Glomerular endothelial cell (primary cell): ENCODE measurements at regions not wholly inside any gene's neighbourhood (a gene's known extent, or its start where the extent isn't known, plus 50 kb on each side); places are given as distances from the start of the nearest gene placed in this dataset.
"Not testable (repeated sequence)": the region's sequence is repeated elsewhere in the genome, so short reads cannot be mapped to it uniquely, and the experiment has no call there.

Experiments
- DNase-seq: peaks from one replicate; pipeline ENCODE4 v3.0.0-alpha.2; 2011; ENCODE audit warnings: low read depth, low spot score; ENCODE audit errors: extremely low read depth

GRCh38 chrX:140087875-140088274 is 122.6 kb upstream of the CXorf66 start:
- no peak for DNase-seq

GRCh38 chrX:140086691-140087090 is 121.4 kb upstream of the CXorf66 start:
- DNase-seq: no peak

- DNase-seq: not testable (repeated sequence)
Observed at GRCh38 chrX:140074851-140075250, 109.5 kb upstream of the CXorf66 start.

DNA sequence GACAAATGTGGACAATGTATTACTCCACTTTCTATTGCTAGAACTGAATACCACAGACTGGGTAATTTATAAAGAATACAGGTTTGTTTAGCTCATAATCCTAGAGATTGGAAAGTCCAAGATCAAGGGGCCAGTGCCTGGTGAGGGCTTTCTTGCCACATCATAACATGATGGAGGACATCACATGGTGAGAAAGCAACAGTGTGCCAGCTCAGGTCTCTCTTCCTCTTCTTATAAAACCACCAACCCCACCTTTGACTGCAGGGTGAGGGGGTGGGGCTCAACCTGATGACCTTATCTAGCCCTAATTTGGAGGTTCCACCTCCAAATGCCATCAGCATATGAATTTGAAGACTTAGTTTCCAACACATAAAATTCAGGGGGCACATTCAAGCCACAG is 105.7 kb upstream of the CXorf66 start:
- no peak for DNase-seq

DNA sequence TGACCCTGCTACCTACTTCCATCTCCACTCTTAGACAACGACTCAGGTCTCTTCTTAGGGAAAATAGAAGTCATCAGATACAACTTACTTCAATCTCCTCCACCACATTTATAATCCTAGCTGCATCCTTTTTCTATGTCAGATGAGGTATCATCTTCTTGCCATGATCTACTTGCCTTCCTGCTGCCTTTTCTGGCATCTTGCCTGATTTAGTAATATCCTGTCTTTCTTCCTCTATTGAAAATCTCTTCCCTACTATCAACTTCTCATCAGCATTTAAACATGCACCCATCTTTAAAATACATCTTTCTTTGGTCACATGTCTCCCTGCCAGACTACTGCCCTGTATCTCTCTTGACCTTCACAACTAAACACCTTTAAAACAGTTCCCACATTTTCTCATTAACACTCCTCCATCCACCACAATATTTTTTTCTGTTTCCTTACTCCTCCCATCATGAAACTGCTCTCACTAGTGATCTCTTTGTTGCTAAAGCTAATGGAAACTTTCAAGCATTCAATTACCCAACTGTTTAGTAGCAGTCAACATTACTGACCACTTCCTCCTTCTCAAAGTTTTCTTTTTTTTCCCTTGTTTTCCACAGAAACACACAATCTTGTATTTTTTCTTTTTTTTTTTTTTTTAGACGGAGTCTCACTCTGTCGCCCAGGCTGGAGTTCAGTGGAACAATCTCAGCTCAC is 100.8 kb upstream of the CXorf66 start:
- DNase-seq: no peak

GRCh38 chrX:140064993-140065392 is 99.7 kb upstream of the CXorf66 start:
- no peak for DNase-seq

DNA sequence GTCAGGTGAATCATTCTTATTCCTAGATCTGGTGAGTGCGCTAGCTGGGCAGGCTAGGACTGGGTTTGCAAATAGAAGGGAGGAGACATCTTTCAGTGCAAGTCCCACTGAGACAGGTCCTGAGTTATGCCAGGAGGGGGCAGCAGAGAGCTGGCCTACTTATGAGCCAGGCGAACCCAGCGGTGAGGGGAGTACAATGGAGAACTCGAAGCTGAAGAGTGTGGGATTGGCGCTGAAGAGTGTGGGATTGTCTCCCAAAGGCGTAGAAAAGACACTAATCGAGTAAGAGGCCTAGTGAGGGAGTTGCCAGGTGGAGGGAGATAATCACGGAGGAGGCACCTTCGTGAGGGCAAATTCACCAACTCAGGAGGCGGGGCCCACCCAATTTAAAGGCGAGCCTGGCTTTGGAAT is 91.7 kb upstream of the CXorf66 start:
- peak; percentile 16 for DNase-seq

DNA sequence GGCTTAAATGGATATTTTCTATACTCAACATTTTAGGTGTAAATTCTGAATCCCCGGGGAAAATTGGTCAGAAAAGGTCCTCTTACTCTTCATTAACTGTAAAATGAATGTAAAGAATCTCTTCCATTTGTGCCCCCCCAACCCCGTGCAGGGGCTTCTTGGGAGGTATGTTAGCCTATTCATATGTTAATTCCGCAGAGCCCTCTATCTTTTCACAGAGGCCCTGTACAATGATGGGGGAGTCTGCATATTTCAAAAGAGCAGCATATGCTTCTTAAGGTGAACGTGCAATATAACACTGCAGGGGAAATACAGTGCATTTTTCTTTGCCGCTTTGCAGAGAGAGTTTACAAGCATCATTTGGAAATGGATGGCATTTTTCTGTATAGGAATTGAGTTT is 88.5 kb upstream of the CXorf66 start:
- DNase-seq: no peak

- DNase-seq: no peak
Observed at GRCh38 chrX:140050906-140051305, 85.6 kb upstream of the CXorf66 start.

DNA sequence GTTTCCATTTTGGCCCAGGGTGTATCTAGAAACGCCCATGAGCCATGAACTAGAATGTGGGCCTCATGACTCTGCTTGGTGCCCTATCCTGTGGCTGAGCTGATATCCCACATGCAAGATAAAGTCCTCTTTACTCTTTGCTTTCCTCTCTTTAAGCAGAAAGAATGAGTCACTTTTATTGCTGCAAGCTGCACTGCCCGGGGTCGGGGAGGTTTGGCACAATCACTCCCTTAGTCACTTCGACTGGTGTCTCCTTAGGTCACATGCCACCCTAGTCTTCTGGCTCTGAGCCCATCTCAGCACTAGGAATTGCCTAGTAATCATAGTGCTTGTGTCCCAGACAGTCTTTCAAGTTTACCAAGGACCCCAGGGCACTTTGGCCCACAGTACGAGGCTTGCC is 75.1 kb upstream of the CXorf66 start:
- no peak for DNase-seq

GRCh38 chrX:140038842-140039241 is 73.5 kb upstream of the CXorf66 start:
- no peak for DNase-seq

DNA sequence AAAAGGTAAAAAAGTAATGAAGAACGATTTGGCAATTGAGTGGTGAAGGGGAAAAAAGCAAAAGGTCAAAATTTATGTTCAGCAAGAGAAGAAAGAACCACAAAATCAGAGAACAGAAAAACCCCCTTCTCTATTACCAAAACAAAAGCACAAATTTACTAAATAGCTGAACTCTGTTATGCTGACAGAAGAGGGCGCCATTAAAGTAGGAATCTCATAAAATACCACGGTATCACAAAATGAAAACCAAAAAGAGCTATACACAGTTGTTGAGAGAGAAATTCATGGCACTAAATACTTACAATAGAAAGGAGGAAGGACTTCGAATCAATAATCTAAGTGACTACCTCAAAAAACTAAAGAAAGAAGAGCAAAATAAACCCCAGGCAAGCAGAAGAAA is 69.6 kb upstream of the CXorf66 start:
- DNase-seq: no peak

DNA sequence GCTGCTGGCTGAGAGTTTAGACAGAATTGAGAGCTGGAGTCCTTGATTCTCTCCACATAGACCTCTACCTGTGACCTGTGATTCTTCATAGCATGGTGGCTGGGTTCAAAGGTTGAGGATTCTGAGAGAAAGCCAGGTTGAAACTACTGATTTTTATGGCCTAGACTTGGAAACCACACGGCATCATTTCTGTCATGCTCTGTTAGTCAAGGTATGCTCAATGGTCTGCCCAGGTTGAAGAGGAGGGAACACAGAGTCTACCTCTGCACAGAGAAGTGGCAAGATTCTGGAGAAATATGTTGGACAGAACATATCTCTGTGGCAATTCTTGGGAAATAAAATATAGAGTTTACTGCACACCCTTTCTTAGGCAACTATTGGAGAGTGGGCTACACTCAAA is 57.2 kb upstream of the CXorf66 start:
- no peak for DNase-seq

GRCh38 chrX:140019134-140019533 is 53.8 kb upstream of the CXorf66 start:
- DNase-seq: not testable (repeated sequence)
